C1 segment of cervical spinal cord (tissue), 14 donors: ENCODE measurements at regions not wholly inside any gene's neighbourhood (a gene's known extent, or its start where the extent isn't known, plus 50 kb on each side); places are given as distances from the start of the nearest gene placed in this dataset.

Experiments
- DNase-seq, 14 donors: peaks; one replicate each; lab custom pipeline; 2025; lab: John Stamatoyannopoulos, UW

DNA sequence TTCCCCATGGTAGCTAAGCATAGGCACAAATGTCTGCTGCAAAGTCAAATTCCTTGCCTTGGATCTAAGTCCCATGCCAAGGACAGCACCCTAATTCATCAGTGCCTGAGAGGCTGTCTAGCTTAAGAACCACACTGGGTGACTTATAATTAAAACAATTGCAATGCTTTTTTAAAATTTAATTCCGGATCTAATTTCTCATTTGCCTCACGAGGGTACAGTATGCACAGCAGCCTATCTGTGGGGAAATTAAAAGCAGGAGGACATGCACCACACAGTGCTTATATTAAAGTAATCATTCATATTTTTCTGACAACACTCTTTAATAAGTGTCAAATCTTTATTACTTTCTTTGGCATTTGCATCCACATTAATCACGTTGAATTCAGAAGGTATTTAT is 378.8 kb downstream of the GPAM start:
- no peak for DNase-seq

DNA sequence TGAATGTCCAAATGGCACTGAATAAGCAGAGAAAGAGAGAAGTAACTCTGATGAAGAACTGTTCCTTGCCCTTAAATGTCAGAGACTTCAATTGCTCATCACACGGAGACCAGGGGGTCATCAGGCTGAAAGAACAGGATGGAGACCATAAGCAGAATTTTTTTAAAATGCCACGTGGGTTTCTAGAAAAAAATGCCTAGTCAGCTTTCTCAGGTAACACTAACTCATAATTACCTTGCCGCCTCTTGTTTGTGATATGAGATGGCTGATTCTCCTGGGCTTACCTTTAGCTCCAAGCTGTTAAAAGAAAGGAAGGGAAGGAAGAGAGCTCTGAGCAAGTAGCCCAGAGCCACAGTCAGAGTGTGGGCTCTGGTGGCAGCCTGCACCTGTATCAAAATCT is 372.0 kb downstream of the GPAM start:
- no peak for DNase-seq

DNA sequence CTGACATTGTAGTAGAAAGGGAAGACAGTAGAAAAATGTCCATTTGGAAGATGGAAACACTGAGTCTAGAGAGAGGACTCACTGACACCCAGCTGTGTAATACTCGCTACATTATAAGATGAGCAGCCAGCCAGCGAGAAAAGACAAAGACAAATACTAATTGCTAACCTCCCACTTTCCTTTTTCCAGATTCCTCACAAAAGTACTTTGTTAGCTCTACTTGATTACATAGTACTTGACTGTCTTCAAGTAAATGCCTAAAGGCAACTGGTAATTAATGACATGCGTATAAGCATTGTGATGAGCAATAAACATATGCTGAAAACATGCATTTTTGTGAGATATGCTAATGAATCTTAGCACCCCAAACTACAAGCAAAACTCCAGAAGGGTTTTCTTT is 363.1 kb downstream of the GPAM start:
- no peak for DNase-seq

GRCh38 chr10:111821871-111822270 is 361.7 kb downstream of the GPAM start:
- DNase-seq = peak in 6 of 14 donors; percentile 3 to 65 (median 26)

GRCh38 chr10:111822661-111823060 is 360.9 kb downstream of the GPAM start:
- DNase-seq = no peak

DNA sequence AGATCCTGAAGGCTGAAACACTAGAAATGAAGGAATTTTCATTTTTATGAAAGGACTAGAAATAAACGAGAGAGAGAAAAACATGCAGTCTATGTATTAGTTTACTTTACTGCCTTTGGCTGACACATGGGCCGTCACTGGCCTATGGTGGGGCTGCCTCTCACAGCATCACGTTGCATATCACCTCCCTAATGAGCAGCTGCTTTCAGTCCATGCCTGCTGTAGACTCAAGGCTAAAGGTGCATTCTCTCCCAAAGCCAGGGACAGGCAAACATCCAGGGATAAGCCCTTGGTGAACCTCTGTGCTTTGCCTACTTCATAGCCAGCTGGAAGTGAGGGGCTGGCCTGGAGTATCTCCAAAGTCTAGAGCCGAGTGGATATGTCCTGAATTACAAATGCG is 359.4 kb downstream of the GPAM start:
- peak in 1 of 14 donors; percentile 10 for DNase-seq

- no peak for DNase-seq
Measured at GRCh38 chr10:111830359-111830758, 353.2 kb downstream of the GPAM start.

DNA sequence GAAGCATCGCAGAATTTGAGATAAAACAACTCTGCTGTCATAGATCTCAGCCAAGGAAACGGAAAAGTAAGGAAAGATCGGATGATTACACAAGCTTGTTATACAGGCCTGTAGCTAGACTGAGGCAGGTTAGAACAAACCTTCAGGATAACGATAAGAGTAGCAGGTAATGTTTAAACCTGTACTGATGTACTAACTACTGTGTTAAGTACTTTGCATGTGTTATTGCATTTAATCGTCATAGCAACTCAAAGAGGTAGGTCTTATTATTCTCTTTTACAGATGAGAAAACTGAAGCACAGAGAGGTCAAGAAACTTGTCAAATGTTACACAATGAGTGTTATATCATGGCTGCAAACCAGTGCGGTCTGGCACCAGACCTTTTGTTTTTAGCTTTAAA is 352.5 kb downstream of the GPAM start:
- DNase-seq = no peak

DNA sequence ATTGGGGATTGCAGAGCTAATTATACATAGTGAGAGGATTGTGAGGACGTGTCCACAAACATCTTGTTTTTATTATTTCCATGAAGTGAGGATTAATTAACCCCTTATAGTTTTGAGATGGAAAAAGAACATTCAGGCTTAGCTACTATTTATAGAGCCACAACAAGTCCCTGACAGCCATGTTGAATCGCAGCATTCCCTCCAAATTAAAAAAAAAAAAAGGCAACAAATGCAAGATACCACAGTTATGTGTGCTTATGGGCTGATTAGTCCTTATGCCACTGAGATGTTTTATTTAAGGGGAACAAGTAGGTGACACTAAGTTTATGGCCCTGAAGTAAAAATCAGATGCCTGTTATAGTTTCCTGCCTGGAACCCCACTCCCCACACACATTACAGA is 350.3 kb downstream of the GPAM start:
- DNase-seq = no peak

DNA sequence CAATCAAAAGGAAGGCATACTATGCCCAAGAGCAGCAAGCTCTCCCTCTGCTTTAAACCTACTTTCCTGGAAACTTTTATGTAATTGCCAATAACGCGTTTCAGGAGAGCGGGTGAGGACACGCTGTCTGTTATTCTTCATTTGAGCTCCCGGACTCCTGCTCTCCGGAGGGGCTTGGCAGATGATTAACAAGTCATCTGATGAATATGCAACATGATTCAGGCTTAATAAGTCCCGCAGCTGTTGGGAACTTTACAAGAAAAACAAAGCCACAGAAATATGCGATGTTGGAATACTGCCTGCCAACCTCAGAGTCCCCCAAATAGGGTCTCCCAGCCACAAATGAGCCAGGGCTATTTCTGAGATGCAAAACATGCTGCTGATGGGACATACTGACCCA is 348.0 kb downstream of the GPAM start:
- DNase-seq = peak in 1 of 14 donors; percentile 23

- DNase-seq = no peak
Measured at GRCh38 chr10:111836064-111836463, 347.5 kb downstream of the GPAM start.

- DNase-seq = no peak
Measured at GRCh38 chr10:111836571-111836970, 347.0 kb downstream of the GPAM start.

- no peak for DNase-seq
Measured at GRCh38 chr10:111837086-111837485, 346.5 kb downstream of the GPAM start.

- DNase-seq = no peak
Measured at GRCh38 chr10:111837985-111838384, 345.6 kb downstream of the GPAM start.

- DNase-seq = peak in 1 of 14 donors; percentile 72
Measured at GRCh38 chr10:111840546-111840945, 343.0 kb downstream of the GPAM start.

- no peak for DNase-seq
Measured at GRCh38 chr10:111852801-111853200, 330.8 kb downstream of the GPAM start.

- no peak for DNase-seq
Measured at GRCh38 chr10:111856631-111857030, 326.9 kb downstream of the GPAM start.

DNA sequence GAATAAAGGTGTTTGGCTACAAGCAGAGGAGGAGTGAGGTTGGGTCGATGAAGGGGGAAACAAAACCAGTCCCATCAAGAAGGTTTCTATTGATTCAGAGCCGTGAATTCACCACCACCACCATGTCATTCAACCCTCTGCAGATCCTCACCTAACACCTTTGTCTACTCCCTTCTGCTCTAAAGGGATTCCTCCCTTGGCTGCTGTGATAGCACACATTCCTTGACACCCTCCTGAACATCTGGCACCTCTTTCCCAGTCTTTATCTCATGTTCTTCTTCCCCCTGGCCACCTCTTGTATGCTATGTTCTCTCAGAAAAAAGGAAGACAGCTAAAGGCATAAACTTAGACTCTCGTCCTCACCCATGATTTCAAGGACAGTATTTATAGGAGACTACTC is 318.0 kb downstream of the GPAM start:
- no peak for DNase-seq

DNA sequence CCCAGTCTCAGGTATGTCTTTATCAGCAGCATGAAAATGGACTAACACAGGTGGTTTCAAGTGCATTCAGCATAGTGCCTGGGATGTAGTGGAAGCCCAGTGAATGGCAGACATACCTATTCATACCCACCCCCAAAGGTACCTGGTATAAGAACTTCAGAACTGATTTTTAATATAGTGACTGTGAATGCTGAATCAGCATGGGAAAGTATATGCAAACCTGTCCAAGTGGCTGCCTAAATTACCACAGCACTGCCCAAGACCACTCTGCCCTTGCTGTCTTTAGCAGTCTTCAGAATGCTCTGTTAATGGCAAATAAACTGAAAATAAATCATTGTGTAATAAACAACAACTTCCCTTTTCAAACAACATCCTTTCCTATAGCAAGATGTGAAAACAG is 312.1 kb downstream of the GPAM start:
- no peak for DNase-seq

DNA sequence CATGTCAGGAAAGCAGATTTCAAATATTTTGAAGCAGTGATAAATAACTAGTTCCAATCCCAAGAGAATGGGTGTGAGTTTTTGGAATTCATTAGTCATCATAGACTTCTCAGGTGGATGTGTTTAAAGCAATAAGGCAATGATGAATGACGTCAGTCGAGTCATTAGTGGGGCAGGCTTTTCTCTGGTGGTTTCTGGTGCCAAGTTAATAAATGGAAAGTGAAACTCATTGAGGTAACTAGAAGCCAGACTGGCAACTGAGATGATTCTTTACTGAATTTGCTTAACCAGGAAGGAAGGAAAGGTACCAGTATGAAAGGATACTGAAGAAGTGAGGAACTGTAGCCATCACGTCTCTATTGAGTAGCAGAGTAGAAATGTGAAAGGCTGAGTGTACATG is 311.0 kb downstream of the GPAM start:
- no peak for DNase-seq

DNA sequence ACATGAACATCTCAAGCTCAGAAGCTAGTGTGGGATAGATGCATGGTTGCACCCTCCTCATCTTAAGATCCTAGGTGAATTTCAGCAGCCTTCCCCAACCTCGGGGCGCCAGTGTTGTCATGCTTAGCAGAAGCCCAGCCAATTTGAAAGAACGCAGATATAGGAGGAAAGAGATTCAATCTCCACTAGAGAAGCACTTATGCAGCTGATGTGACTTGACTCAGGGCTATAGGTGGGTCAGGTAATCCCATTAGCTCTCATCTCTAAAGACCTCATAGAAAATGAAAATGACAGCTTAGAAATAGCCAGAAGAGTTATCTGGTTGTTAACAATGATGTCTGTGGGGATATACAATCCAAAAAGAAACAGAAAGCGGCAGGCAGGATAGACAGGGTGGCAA is 310.5 kb downstream of the GPAM start:
- no peak for DNase-seq

GRCh38 chr10:111873621-111874135 is 309.9 kb downstream of the GPAM start:
- DNase-seq = peak in 1 of 14 donors; percentile 27

DNA sequence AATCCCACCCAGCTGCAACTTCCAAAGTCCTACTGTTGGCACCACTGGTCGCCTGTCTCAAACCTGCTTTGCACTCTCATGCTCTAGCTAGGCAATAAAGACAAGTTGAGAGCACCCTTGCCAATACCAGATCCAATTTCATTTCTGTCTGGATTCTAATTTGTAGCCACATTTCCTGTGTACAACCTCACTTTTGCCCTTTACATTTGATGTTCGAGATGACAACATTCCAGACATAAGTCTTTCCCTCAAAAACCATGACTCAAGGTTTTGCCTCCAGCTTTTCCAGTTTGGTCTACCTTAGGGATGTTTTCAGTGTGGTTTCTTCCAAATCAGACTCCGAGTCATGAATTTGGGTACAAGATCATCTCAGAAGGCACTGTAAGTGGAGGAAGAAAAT is 309.0 kb downstream of the GPAM start:
- DNase-seq = no peak

DNA sequence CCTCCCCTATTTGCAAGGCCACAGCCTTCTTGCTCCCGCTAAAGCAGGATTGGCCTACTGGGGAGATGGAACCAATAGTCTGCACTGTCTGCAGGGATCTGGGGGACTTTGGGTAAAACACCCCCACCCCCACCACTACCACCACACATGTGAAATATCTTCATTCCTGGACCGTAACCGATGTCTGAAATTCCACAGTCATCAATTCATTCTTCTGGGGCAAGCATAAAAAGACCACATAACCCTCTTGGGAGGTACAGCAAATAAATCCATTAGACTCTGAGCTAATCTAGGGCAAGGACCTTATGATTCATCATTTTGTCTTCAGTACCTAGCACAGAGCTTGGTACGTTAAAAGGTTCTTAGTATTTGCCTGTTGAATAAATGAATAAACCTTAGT is 307.8 kb downstream of the GPAM start:
- DNase-seq = no peak
